OCI-LY3 (cell line): ENCODE measurements at regions not wholly inside any gene's neighbourhood (a gene's known extent, or its start where the extent isn't known, plus 50 kb on each side); places are given as distances from the start of the nearest gene placed in this dataset.

Source experiments
- CTCF ChIP-seq: fragments of 200-600, 300-600 bp; sonication (generic); IDR thresholded peaks from 2 replicates; pipeline ENCODE4 v1.5.1; 2014; ENCODE audit warnings: antibody characterized with exemption, low read length, low read depth
- EZH2phosphoT487 ChIP-seq: fragments of 200-600 bp; shearing (Covaris generic); IDR thresholded peaks from 2 replicates; pipeline ENCODE4 v1.6.1; 2018; ENCODE audit warnings: antibody characterized with exemption, mixed run types, low read depth

DNA sequence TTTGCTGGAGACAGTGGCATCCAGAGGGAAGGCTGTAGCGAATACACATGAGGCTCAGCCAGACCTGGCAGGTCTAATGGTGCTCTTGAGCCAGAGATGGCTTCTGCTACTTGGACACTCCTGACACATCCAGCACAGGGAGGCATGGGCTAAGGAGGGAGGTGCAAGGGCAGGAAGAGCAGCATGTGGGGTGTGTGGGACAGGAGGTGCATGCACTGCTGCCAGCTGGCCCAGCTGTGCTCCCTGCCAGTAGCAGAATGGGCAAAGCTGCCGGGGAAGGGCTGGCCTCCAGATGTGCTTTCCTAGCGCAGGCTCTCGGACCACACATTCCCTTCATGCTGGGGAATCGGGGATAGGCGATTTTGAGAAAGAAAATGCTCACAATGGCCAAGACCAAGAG is 309.2 kb downstream of the CDC5L start:
- TF ChIP-seq CTCF = no peak
- TF ChIP-seq EZH2phosphoT487 = no peak
